OCI-M2 (cell line): ENCODE measurements at regions not wholly inside any gene's neighbourhood (a gene's known extent, or its start where the extent isn't known, plus 50 kb on each side); places are given as distances from the start of the nearest gene placed in this dataset.
"Not testable (repeated sequence)": the region's sequence is repeated elsewhere in the genome, so short reads cannot be mapped to it uniquely, and the experiment has no call there.

Source experiments
- DNase-seq: peaks from one replicate; lab custom pipeline; 2025; ENCODE audit not compliant: unreplicated experiment; lab: John Stamatoyannopoulos, UW

- DNase-seq: no peak
These were observed 146.8 kb upstream of the TMPRSS15 start for GRCh38 chr21:18550361-18550760.

- no peak for DNase-seq
These were observed 150.2 kb upstream of the TMPRSS15 start for GRCh38 chr21:18553786-18554185.

GRCh38 chr21:18567770-18568169, 164.2 kb upstream of the TMPRSS15 start:
- not testable (repeated sequence) for DNase-seq

- no peak for DNase-seq
These were observed 184.5 kb upstream of the TMPRSS15 start for GRCh38 chr21:18588001-18588662.

GRCh38 chr21:18601146-18601545, 197.6 kb upstream of the TMPRSS15 start:
- no peak for DNase-seq

- no peak for DNase-seq
These were observed 199.1 kb upstream of the TMPRSS15 start for GRCh38 chr21:18602711-18603110.

GRCh38 chr21:18603261-18603660, 199.7 kb upstream of the TMPRSS15 start:
- no peak for DNase-seq

GRCh38 chr21:18603980-18604379, 200.4 kb upstream of the TMPRSS15 start:
- no peak for DNase-seq

- no peak for DNase-seq
These were observed 204.6 kb upstream of the TMPRSS15 start for GRCh38 chr21:18608226-18608625.

GRCh38 chr21:18614303-18614702, 210.7 kb upstream of the TMPRSS15 start:
- DNase-seq: no peak

GRCh38 chr21:18617291-18617690, 213.7 kb upstream of the TMPRSS15 start:
- no peak for DNase-seq

- DNase-seq: no peak
These were observed 216.9 kb upstream of the TMPRSS15 start for GRCh38 chr21:18620436-18620835.

- no peak for DNase-seq
These were observed 218.8 kb upstream of the TMPRSS15 start for GRCh38 chr21:18622383-18622782.

GRCh38 chr21:18630446-18630845, 226.9 kb upstream of the TMPRSS15 start:
- no peak for DNase-seq

GRCh38 chr21:18636897-18637296, 233.3 kb upstream of the TMPRSS15 start:
- no peak for DNase-seq

GRCh38 chr21:18646116-18646515, 242.5 kb upstream of the TMPRSS15 start:
- no peak for DNase-seq

- no peak for DNase-seq
These were observed 252.3 kb upstream of the TMPRSS15 start for GRCh38 chr21:18655931-18656330.

GRCh38 chr21:18661842-18662241, 258.3 kb upstream of the TMPRSS15 start:
- DNase-seq: no peak

GRCh38 chr21:18663663-18664062, 260.1 kb upstream of the TMPRSS15 start:
- no peak for DNase-seq

GRCh38 chr21:18666725-18667124, 263.1 kb upstream of the TMPRSS15 start:
- DNase-seq: no peak

- DNase-seq: no peak
These were observed 270.2 kb upstream of the TMPRSS15 start for GRCh38 chr21:18673789-18674188.

- DNase-seq: no peak
These were observed 274.0 kb upstream of the TMPRSS15 start for GRCh38 chr21:18677632-18678031.

GRCh38 chr21:18705971-18706370, 302.4 kb upstream of the TMPRSS15 start:
- no peak for DNase-seq
